Amniotic stem cell (primary cell): ENCODE measurements at regions not wholly inside any gene's neighbourhood (a gene's known extent, or its start where the extent isn't known, plus 50 kb on each side); places are given as distances from the start of the nearest gene placed in this dataset.

Experiments used
- DNase-seq: peaks from one replicate; lab custom pipeline; 2025; lab: John Stamatoyannopoulos, UW

DNA sequence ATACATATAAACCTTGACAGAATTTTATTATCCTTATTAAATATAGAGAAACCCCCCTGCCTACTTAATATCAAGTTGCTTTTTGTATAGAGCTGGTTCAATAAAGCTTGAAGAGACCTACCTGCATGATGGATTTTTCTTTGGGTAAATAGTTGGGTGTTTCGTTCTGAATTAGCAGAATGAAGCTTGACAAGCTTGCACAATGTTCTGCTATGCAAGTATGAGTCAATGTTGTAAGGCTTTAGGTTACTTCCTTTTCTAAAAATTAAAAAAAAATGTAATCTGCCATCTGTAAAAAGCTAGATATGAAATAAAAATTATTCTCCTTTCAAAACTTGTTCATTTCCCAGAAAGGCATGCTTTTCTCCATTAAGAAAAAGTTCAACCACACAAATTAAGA lies 1662.6 kb upstream of the SEL1L start:
- DNase-seq: no peak

DNA sequence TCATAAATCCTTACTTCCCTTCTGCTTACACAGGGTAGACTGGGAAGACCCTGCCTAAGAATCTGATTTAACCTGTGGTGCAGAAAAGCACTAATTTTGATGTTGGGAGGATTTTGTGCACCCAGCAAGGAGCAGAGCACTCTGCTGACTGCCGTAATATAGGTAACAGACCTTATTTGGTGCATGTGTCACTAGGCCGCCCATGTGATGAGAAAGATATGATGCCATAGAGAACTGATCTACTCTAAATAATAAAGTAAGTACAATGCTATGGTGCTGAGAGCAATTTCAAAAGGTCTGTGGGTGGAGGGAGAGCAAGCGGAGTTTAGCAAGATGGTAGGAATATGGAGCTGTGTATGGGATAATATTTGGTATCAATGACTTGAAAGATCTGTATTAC lies 1663.6 kb upstream of the SEL1L start:
- no peak for DNase-seq

GRCh38 chr14:83207550-83207949 lies 1673.9 kb upstream of the SEL1L start:
- DNase-seq: no peak

- DNase-seq: no peak
Observed at GRCh38 chr14:83208341-83208740, 1674.7 kb upstream of the SEL1L start.

- peak; percentile 3 for DNase-seq
Observed at GRCh38 chr14:83217492-83217891, 1683.8 kb upstream of the SEL1L start.

GRCh38 chr14:83247924-83248639 lies 1714.4 kb upstream of the SEL1L start:
- DNase-seq: no peak

DNA sequence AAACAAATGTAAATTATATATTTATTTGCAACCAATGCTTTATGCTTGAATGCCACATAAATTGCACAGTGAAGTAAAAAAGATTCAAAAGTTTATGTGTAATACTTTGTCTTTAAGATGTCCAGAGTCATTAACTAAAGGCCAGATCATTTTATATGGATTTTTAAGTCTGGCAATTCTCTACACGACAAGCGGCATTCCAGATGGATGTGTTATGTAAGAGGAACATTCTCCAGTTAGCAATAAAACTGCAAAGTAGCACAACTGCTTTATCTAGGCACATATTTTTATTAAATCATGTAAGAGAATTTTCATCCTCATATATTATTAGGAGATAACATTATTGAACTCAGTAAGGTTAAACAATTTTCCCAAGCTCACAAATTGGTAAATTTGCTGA lies 1717.7 kb upstream of the SEL1L start:
- no peak for DNase-seq

DNA sequence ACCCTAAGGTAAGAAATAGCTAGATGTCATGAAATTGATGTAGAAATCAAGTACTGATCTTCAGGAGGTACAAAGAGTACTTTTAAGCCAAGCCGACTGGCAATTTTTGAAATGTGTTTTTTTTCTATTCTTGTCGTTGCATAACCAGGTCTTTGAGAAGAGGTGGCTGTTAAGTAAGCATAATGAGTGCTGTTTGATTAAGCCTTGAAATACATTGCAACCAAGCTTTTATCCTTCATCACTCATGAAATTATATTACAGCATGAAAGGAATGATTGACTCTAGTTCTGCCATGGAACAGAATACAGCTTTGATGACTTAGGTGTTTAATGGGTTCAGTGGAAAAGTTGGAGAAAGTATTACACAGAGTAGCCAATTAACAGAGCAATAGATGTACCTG lies 1720.2 kb upstream of the SEL1L start:
- DNase-seq: no peak

GRCh38 chr14:83255015-83255726 lies 1721.5 kb upstream of the SEL1L start:
- DNase-seq: no peak

- no peak for DNase-seq
Observed at GRCh38 chr14:83255727-83256090, 1722.1 kb upstream of the SEL1L start.

DNA sequence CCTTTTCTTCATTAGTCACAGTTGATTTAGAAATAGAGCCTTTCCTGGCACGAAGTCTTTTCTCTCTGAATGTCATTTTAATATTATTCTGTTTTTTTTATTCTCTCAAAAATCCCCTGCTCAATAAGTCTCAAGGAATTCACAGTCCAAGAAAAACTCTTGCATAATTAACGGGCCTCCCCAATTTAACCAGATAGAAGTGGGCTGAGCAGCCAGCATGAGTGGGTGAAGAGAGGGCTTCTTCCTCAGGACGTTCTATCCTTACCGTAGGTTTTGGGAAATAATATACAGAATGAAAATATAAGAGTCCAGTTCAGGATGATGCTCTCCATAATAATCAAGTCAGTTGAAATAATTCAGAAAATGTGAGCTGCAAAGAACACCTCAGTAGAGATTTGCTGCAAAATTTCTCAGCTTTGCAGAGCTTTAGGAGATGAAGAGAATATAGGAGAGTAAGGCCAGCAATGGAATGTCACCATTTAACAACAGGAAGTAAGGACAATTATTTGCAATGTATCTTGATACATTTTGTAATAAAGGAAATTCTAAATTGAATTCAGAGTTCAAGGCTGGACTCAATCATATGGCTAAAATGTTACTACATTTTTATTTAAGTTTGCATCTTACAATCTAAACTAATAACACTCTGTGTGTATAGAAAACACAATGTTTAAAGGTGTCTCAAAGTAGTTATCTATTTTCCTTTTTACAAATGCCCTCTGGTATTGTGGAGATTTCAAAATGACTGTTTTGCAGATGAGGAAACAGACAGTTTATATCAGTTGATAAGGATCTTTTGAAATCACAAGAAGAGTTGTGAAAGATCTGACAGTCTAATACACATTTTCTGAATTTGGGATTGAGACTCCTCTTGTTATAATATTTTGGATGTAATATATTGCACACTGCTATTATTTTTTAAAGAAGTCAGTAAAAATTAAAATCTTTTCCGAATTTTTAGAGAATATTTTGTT lies 1724.1 kb upstream of the SEL1L start:
- DNase-seq: no peak

DNA sequence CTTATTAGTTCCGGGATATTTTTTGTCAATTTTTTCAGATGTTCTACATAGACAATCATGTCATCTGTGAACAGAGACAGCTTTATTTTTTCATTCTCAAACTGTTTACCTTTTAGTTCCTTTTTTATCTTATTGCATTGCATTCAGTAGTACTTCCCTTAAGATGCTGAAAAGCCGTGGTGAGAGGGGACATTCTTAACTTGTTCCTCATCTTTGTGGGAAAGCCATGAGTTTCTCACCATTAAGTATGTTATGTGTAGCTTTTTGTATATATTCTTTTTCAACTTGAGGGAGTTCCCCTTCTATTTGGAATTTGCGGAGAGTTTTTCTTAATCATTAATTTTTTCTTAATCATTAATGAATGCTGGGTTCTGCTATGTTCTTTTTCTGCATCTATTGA lies 1727.1 kb upstream of the SEL1L start:
- no peak for DNase-seq

DNA sequence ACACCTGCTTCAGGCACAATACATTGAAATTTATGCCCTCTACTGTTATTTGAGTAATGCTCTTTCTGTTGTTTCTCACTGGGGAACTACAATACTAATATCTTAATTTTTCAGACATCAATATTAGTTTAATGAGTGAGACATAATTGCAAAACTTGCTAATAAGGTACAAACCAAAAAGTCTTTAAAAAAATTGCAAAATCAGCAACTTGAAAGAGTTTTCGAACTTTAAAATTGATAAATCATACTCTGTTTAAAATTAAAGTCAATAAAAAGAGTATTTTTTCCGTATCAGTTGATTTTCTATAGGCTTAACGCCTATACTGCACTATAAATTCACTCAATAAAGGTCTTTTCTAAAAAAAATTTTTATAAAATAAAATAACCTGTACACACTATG lies 1735.9 kb upstream of the SEL1L start:
- no peak for DNase-seq

- no peak for DNase-seq
Observed at GRCh38 chr14:83271663-83272062, 1738.0 kb upstream of the SEL1L start.

DNA sequence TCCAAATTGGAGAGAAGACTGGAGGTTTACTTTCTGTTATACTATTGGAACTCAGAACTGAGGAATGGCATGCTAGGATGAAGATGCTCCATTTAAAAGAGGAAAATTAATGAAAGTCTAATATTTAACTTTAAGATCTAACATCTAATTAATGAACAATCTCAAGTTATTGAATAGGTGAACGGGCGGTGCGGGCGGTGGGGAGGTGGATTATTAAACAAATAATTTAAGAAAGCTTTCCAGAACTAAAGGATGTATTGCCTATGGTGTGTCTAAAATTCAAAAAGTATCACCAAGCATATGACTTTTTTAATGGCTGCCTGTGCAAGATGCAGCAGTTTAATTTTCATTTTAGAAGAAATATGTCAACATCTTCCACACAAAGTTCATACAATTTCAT lies 1747.1 kb upstream of the SEL1L start:
- DNase-seq: no peak

DNA sequence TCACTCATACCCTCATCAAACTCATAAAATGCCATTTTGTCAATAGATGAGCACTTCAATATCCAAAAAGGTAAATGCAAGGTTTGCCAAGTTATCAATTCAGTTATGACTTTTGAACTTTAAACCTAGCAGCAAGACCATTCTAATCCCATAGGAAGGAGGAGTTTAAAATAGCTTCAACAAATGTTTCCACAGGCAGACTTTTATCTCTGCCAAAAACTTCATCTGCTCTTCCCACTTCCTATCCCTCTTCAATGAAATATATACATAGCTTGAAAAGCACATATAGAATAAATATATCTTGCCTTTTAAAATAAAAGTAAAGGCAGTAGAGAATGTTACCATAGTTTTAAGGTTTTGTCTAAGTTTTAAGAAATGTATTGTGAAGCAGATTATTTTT lies 1749.1 kb upstream of the SEL1L start:
- no peak for DNase-seq

DNA sequence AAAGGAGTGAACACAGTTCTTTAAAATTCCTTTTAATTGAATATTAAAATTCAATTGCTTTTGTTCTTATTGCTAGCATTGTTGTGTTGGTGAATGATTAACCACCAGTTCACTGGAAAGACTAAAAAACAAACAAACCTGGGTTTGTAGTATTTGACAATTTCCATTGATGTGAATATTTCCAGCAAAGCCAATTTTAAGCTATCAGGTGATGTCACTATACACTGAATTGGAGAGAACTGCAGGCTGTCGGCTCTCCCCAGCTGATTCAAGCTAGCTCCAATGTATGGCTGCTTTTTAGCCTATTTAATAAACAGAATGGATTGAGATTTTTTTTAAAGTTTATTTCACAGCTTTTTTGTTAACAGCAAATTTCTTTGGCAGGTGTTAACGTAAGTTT lies 1753.6 kb upstream of the SEL1L start:
- DNase-seq: no peak

- DNase-seq: no peak
Observed at GRCh38 chr14:83289390-83289789, 1755.7 kb upstream of the SEL1L start.

DNA sequence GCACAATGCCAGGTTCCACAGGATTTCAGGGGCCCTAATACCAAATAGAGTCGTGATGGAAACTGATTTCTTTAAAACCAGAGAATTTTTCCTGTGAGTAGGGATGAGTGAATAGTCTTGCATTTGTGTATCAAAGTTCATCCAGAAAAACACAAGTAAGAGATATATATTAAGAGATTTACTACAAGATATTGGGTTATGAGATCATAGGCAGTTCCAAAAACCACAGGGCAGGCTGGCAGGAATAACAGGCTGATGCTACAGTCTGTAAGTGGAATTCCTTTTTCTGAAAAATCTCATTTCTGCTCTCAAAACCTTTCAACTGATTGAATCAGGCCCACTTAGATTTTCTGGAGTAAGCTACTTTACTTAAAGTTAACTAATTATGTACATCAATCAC lies 1756.2 kb upstream of the SEL1L start:
- DNase-seq: no peak

- DNase-seq: no peak
Observed at GRCh38 chr14:83290447-83290846, 1756.8 kb upstream of the SEL1L start.

GRCh38 chr14:83291714-83292113 lies 1758.1 kb upstream of the SEL1L start:
- DNase-seq: no peak

GRCh38 chr14:83294941-83295340 lies 1761.3 kb upstream of the SEL1L start:
- DNase-seq: no peak

GRCh38 chr14:83297361-83297760 lies 1763.7 kb upstream of the SEL1L start:
- DNase-seq: no peak
